ENCODE measurements at regions not wholly inside any gene's neighbourhood (a gene's known extent, or its start where the extent isn't known, plus 50 kb on each side); places are given as distances from the start of the nearest gene placed in this dataset.
"Not testable (repeated sequence)": the region's sequence is repeated elsewhere in the genome, so short reads cannot be mapped to it uniquely, and the experiment has no call there.

- not testable (repeated sequence) for DNase-seq
Observed at GRCh38 chr2:89161626-89162025, 470.2 kb downstream of the RPIA start.

- DNase-seq, result not testable (repeated sequence)
Observed at GRCh38 chr2:89170506-89171173, 479.2 kb downstream of the RPIA start.

- DNase-seq, result not testable (repeated sequence)
Observed at GRCh38 chr2:89171174-89171519, 479.7 kb downstream of the RPIA start.

- DNase-seq, result not testable (repeated sequence)
Observed at GRCh38 chr2:89177004-89177403, 485.5 kb downstream of the RPIA start.

GRCh38 chr2:89182221-89182620, 490.7 kb downstream of the RPIA start:
- not testable (repeated sequence) for DNase-seq

GRCh38 chr2:89184746-89185145, 493.3 kb downstream of the RPIA start:
- not testable (repeated sequence) for DNase-seq

GRCh38 chr2:89195636-89196251, 504.3 kb downstream of the RPIA start:
- DNase-seq, result not testable (repeated sequence)

GRCh38 chr2:89196719-89197118, 505.2 kb downstream of the RPIA start:
- not testable (repeated sequence) for DNase-seq

GRCh38 chr2:89198026-89198425, 506.6 kb downstream of the RPIA start:
- DNase-seq, result not testable (repeated sequence)

- not testable (repeated sequence) for DNase-seq
Observed at GRCh38 chr2:89199453-89200246, 508.2 kb downstream of the RPIA start.

GRCh38 chr2:89200247-89200527, 508.7 kb downstream of the RPIA start:
- DNase-seq, result not testable (repeated sequence)

GRCh38 chr2:89202518-89202917, 511.0 kb downstream of the RPIA start:
- DNase-seq, result not testable (repeated sequence)

- DNase-seq, result peak; percentile 73
Observed at GRCh38 chr2:89205153-89205552, 513.7 kb downstream of the RPIA start.

- DNase-seq, result not testable (repeated sequence)
Observed at GRCh38 chr2:89208144-89208932, 516.9 kb downstream of the RPIA start.

- DNase-seq, result not testable (repeated sequence)
Observed at GRCh38 chr2:89213151-89213550, 521.7 kb downstream of the RPIA start.

GRCh38 chr2:89213811-89214210, 522.3 kb downstream of the RPIA start:
- DNase-seq, result not testable (repeated sequence)

- DNase-seq, result not testable (repeated sequence)
Observed at GRCh38 chr2:89221474-89221873, 530.0 kb downstream of the RPIA start.

- DNase-seq, result not testable (repeated sequence)
Observed at GRCh38 chr2:89222063-89222732, 530.7 kb downstream of the RPIA start.

- DNase-seq, result not testable (repeated sequence)
Observed at GRCh38 chr2:89224803-89225202, 533.3 kb downstream of the RPIA start.

GRCh38 chr2:89229979-89230378, 538.5 kb downstream of the RPIA start:
- not testable (repeated sequence) for DNase-seq

GRCh38 chr2:89231241-89231640, 539.8 kb downstream of the RPIA start:
- DNase-seq, result not testable (repeated sequence)

GRCh38 chr2:89233931-89234330, 542.5 kb downstream of the RPIA start:
- not testable (repeated sequence) for DNase-seq

All from activated CD8-positive, alpha-beta memory T cell treated with anti-CD3 and anti-CD28 coated beads, Interleukin-2, amount 50 U/mL, for 48 hours (primary cell).